ENCODE measurements at regions not wholly inside any gene's neighbourhood (a gene's known extent, or its start where the extent isn't known, plus 50 kb on each side); places are given as distances from the start of the nearest gene placed in this dataset.
"Not testable (repeated sequence)": the region's sequence is repeated elsewhere in the genome, so short reads cannot be mapped to it uniquely, and the experiment has no call there.

DNA sequence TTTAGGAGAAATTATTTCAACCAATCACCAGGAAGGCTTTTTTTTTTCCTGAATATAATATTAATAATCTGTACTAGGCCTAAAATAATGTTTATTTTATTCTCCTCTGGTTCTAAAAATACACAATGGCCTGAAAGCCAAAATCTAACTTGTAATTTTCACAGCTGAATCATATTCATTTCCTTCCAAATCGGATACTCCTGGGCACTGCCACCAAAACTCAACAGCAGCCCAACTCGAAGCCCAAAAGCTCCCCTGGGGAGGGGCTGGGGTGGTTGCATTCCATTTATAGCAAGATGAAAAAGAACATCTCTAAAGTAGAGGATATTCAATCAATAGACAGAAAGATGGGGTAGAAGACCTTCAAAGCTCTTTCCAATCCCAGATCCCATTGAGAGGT is 100.5 kb upstream of the SETBP1 start:
- no peak for DNase-seq (ENCODE audit: low read depth, low spot score)

DNA sequence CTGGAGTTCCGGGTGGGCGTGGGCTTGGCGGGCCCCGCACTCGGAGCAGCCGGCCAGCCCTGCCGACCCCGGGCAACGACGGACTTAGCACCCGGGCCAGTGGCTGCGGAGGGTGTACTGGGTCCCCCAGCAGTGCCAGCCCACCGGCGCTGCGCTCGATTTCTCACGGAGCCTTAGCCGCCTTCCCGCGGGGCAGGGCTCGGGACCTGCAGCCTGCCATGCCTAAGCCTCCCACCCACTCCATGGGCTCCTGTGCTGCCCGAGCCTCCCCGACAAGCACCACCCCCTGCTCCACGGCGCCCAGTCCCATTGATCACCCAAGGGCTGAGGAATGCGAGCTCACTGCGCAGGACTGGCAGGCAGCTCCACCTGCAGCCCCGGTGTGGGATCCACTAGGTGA is 99.9 kb upstream of the SETBP1 start:
- not testable (repeated sequence) for DNase-seq (ENCODE audit: low read depth, low spot score)

DNA sequence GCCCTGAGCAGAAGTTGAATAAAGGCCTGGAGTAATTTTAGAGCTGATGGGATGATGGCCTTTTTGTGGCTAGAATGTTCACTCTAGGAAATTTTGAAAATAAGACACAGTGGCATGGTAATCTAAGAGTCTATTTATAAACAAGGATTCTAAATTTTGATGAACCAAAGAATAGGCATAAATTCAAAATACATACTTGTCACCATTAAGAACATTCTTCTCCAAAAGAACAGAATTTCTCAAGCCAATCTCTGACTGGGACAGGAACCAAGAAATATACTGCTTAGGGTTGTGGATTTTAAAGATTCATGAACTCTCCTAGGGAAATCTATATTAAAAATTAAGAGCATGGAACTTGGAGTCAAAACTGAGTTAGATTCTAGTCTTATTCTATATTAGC is 98.2 kb upstream of the SETBP1 start:
- DNase-seq (ENCODE audit: low read depth, low spot score) = no peak

DNA sequence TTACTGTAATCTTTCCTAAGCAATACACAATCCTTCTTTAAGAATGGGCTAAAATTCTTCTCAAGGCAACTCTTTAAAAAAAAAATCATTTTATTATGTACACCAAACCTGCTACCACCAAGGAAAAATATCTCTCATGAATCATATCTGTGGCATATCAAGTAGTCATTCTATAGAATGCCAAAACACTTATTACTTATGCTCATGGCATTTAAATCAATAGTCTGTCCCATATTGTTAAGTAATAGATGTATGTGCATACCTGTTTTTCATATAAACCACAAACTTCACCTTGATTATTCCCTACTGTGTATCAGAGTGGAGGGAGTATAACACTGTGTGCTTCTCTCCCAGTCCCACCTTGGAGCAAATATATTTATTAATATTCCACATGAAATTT is 95.8 kb upstream of the SETBP1 start:
- no peak for DNase-seq (ENCODE audit: low read depth, low spot score)

DNA sequence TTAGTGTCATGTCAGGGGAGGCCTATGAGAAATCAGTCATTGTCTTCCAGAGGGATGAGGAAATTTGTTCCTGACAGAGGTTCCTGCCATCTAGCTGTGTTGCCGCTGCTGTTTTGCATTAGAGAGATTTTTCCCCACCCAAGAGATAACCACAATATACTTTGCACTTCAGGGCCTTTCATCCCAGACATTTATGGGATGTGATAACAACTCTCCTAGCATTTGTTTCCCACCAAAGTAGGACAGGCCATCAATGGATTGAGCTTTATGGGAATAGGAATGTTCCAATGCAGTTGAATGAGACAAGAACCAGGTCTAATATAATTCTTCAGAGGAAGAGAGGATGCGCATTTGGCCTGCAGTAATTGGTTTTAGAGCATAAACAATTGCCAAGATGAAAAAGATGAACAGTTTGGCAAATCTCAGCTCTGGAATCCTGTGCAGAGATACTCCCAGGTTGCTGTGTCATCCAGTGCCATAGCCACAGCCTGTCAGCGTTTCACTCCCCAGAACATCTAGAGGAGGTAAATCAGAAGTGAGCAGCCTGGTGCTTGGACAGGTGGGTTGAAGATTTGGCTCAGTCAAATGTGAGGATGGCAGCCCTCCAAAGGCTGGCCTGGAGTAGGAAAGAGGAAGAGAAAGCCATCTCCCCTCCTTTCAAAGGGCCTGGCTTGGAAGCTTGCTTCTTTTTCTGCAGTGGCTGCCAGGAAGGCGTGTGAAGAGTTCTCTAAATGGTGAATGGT is 93.7 kb upstream of the SETBP1 start:
- no peak for DNase-seq (ENCODE audit: low read depth, low spot score)

DNA sequence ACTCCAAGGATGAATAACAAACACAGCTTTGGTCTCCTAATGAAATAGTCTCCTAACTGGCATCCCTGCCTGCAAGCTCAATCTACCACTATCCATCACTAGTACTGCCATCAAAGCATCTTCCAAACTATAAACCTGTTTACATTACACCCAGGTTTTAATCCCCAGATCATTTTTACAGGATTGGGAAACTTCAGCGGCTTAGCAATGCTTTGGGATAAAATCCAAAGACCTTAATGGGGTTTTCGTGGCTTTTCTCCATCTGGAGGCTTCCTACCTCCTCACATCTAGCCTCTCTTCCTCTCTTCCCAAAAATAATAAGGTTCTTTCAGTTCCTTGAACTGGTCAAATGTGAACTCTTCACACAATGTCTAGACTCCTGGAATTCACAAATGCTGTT is 92.2 kb upstream of the SETBP1 start:
- no peak for DNase-seq (ENCODE audit: low read depth, low spot score)

DNA sequence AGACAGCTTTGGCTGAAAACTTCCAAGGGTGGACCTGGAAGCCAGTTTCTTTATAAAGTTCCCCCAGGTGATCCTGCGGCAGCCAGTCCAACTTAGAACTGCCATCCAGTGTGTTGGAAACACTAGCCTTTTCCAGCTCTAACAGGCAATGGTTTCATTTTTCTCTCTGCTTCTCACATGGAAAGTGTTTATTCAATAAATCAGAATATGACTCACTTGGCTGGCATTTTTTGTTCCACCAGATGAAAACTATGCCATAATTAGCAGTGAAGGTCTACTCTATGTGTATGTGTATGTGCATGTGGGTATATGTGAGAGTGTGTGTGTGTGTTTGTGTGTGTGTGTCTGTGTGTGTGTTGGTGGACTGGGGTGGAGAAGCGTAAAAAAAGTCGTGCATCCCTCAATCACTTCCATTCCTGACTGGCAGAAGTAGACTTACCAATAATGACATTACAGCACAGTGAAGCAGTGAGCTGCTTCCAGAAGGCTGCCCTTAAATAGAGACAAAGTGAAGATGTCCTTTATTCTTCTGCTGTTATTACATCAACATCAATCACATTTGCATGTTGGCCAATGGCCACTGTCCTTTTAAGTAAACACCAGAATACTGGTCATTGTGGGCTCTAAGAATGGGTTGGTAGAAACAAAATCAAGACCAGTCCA is 90.9 kb upstream of the SETBP1 start:
- DNase-seq (ENCODE audit: low read depth, low spot score) = peak; percentile 48

DNA sequence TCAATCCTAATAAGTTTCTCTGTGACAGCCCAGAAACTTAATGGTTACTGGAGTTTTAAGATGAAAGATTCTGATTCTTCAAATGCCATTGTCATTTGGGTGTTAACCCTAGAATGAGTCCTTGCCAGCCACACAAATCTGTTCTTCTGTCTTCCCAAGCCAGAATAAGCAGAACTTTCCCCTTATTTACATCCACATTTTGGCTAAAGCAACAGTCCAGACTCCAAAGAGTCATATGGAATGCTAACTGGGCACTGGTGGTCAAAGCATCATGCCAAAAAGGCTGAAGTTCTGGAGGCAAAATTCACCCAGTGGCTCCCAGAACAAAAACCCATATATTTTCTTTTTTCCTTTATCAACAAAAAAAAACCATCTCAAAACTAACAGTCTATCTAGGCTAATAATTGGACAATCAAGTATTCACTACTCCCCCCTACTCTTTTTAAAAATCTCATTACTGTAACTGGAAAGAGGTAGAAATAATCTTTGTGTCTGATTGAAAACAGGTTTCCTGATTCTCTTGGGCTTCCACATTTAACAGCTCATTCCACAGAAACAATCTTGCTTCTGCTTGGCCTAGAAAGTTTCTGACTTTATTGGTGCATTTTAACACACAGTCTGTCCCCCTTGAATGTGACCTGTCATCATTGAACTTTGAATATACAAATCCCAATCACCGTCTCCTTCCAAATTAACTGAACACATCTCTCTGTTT is 89.6 kb upstream of the SETBP1 start:
- DNase-seq (ENCODE audit: low read depth, low spot score) = no peak

DNA sequence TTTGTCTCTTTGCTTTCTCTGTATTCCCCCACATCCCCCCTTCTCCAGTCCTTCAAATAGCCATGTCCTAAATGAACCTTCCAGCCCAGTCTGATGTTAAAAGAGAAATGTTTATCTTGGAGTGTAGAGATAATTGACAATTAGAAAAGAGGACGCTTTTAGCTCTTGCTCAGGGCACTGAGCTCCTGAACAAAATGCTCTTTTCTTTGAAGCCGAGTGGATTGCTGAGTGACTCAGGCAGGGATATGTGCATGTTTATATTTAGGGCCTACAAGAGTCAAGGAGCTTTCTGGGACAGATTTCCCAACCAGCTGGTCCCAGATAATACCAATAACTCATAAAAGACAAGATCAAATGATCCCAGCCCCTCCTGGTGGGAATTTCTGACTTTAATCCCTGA is 88.0 kb upstream of the SETBP1 start:
- DNase-seq (ENCODE audit: low read depth, low spot score) = no peak

DNA sequence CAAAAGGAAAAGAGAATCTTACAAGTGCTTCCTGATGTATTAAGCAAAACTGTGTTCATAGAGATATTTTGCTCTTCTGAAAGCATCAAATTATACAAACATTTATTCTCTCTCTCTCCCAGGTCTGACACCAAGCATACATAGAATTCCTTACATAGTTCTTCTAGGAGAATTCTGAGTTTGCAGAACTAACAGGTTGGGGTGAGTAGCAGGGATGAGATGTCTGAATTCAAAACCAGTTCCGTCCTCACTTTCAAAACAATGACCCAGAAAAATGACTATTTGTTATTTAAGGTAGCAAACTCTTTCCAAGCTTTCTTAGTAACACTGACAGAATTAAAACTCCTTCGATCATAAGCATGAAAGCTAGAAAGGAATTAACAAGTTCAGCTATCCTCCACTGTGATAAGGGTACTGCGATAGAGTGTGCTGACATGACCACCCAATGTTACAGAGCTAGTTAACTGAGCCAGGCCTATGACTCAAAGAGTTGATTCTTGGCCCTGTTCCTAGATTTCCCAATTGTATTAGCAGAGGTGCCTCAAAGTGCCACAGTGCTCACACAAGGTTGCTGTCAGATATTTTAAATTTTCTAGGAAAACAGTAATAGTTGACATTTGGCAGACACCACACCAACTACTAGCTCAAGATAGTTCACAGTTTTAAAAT is 85.8 kb upstream of the SETBP1 start:
- DNase-seq (ENCODE audit: low read depth, low spot score) = no peak

DNA sequence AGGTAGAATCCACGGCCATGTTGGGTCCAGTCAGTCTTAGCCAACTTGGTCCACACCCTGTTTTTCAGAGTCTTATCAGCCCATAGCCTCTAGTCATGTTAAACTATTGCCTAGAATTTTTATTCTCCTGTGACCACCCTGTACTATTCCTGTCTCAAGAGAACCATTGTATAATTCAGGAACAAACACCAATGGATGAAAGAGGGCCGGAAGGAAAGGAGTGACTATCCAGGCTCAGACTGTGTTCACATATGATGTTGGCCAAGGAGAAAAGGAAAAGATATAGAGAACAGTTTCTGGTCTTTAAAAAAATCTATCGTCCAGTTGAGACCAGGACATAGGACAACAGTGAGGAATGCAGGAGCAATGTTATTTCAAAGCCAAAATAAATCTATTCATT is 82.9 kb upstream of the SETBP1 start:
- DNase-seq (ENCODE audit: low read depth, low spot score) = no peak

DNA sequence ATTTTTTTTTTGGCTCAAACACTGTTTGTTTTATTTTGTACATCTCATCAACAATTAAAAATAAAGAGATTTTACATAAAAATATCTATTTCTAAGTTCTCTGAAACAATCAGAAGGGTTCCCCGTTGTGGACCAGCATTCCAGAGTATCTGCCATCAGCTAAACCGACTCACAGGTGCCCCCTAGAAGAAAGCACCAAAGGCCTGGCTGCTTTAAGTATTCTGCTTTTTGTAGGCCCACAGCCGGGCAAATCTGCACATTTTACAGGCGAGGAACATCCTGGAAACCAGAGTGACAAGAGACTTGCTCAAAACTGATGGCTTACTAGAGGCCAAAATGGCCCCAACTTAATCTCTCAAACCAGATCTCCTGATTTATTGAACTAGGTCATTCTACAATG is 82.2 kb upstream of the SETBP1 start:
- DNase-seq (ENCODE audit: low read depth, low spot score) = no peak

DNA sequence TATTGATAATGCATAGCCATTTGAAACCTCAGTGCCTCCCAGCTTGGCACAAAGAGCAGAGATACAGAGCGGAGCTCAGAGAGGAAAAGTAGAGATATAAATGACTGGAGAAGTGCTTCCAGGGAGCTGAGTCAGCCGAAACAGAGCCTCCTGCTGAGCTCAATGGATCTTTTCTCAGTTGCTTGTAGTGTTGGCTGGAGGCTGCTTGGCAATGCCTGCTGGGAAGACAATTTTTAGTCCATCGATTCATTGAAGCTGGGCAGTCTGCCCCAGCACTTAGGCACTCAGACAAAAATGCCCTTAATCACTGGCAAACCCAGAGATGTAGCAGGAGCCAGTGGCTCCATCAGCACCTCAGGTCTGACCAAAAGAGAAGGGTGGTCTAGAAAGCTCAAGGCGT is 81.3 kb upstream of the SETBP1 start:
- no peak for DNase-seq (ENCODE audit: low read depth, low spot score)

DNA sequence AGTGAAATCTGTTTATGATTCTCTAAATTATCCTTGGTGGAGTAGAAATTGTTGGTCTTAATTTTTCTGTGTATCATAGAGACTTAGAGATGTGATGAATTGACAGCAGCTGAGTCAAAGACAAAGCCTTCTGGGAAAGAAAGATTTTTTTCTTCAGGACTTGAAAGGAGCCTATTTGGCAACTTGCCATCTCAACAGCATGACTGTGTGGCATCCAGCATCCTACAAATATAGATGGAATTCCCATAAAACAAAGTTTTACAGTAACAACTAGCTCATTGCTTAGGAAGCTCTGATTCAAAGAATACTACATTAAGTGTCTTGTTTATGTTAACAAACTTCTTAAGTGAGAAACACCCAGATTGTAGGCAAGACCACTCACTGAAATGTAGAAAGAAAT is 79.2 kb upstream of the SETBP1 start:
- no peak for DNase-seq (ENCODE audit: low read depth, low spot score)

DNA sequence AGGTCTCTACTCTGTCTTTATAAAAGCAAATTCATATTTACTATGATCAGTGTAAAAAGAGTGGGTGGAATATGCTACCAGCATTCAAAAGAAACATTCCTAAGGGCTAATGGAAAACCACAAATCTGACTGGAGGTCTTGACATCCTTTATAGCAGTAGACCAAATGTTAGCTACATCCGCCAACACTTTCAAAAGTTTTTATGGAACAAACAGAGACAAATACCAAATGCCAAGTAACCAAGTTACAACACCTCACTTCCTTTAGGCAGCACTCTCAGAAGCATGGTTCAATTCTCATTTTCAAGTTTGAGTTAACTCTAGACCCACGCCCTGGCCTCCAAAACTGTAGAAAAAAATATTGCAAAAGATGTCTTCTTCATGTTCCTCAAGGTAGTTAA is 78.3 kb upstream of the SETBP1 start:
- no peak for DNase-seq (ENCODE audit: low read depth, low spot score)

DNA sequence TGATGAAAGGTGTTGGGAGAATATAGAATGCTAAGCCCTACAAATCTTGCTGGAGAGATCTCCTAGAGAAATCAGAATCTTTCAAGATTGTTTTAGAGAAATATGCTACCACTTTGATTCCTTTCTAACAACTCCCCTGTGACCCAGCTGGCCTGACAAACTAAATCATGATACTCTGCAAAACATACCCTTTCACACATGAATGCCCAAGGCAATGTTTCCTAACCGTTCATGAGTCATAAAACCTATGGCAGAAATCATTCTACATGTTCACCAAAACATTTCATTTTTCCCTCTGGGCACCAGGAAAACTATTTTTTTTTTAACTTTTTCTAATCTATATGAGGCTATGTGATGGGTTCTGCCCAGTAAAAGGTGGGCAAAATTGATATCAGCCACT is 77.8 kb upstream of the SETBP1 start:
- DNase-seq (ENCODE audit: low read depth, low spot score) = no peak

DNA sequence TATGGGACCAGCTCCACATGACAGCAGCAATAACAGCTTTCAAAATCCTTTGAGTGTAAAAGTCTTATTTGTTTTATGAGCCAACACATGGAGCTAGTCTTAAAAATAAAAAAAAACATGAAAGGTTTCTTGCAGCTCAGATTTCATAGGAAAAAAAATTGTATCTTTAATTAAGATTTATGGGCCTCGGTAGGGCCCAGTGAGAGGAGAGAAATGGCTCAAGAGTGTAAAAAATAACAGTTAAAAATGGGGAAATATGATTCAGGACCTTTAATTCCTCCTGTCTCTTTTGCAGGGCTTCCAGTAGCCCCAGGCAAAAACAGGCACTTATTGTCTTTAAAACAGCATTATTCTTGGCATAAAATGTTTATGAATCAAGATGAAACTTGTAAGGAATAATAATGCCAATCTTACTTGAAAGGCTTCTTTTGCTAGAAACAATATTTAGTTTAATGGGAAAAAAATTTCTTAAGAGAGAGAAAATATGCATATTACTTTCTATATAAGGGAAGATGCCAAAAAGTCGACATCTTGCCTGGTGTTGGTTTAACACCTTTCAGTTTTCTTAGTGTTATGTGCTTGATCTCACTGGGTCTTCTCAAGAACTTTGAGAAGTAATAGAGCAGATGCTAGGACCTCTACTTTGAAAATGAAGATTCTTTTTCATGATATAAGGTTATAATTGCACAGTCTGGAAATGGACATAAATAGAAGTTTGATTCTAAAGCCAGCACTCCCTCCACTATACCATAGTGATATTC is 71.3 kb upstream of the SETBP1 start:
- DNase-seq (ENCODE audit: low read depth, low spot score) = no peak

DNA sequence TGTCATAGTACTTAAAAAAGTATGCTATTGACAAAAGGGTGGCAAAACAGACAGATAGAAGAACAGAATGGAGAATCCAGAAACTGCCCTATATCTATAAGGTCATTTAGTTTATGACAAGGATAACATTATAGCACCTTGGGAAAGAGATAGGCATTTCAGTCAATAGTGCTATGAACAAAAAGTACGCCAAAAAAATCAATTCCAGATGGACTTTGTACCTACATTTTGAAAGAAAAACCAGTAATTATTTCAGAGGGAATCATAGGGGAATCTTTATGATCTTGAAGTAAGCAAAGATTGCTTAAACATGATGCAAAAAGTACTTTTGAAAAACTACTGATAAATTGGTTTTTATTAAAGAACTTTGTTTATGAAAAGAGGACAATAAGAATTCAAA is 59.9 kb upstream of the SETBP1 start:
- DNase-seq (ENCODE audit: low read depth, low spot score) = no peak

DNA sequence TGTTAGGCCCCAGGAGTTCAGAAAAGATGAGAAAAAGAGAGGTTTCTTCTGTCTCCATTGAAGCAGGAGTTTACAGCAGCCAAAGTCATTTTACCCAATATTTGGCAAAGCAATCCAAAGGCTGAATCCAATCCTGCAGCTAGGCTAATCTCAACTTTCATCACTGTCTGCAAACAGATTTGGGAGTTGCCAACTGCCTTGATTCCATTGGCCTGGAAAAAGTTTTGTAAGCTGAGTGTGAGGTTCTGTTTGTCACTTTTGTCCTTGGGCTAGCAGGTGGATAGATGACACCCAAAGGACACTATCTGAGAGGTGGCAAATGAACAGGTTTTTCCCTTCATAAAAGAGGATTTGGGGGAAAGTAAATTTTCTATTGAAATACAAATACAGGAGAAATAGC is 56.6 kb upstream of the SETBP1 start:
- no peak for DNase-seq (ENCODE audit: low read depth, low spot score)

DNA sequence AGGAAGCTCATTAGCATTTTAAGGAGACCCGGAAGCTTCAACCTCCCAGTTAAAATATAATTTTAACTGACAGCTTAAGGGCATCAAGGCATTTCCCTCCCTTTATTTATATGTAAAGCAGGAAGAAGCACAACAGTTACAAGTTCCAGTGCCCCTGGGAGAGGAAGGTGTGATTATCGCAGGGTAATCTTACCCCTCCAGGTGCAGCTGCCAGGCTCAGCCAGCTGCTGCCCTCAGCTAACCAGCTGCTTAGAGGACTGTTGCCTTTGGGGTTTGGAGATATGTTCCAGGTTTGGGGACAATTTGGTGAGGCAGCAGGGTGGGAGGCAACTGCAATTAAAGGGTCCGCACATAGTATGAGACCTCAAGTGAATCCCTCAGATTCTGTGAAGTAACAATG is 55.3 kb upstream of the SETBP1 start:
- no peak for DNase-seq (ENCODE audit: low read depth, low spot score)

DNA sequence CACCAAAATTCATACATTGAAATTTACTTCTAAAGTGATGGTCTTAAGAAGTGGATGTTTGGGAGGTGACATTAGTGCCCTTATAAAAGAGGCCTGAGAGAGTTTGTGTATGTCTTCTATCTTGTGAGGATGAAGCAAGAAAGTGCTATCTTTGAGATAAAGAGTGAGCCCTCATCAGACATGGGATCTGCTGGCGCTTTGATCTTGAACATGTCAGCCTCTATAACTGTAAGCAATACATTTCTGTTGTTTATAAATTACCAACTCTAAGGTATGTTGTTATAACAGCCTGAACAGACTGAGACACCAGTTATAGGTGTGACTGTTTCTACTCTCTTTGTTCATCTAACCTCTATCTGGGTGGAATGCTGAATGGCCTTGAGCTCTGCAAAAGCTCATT is 54.5 kb upstream of the SETBP1 start:
- DNase-seq (ENCODE audit: low read depth, low spot score) = no peak

DNA sequence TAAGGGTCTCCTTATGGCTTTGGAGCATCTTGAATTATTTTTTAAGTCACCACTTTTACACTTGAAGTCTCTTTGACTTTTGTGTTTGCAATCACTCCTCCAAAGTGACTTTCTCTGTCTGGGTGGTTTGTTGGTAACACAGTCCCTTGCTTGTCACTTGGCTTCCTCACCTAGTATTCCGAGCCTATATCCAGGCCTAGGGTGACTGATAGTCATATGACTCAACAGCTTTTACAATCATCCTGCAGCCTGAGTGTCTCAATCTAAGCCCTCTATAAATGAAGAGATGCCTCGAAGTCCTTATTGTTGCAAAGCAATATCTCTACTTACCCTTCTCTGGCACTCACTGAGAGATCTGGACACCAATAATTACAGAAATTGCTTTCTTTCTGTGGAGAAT is 53.9 kb upstream of the SETBP1 start:
- no peak for DNase-seq (ENCODE audit: low read depth, low spot score)
